Right atrium auricular region (tissue), 2 donors: ENCODE measurements at regions not wholly inside any gene's neighbourhood (a gene's known extent, or its start where the extent isn't known, plus 50 kb on each side); places are given as distances from the start of the nearest gene placed in this dataset.

Experiments used
- DNase-seq: peaks from one replicate; pipeline ENCODE4 v3.0.0-alpha.2; 2019; ENCODE audit warnings: low spot score
- H3K27ac ChIP-seq, 2 donors: fragments of 200-600 bp; sonication (generic); 1 replicate in 1 of 2; 2 replicates in 1 of 2; pipeline ENCODE4 v1.5.1; 2016 to 2019
- H3K27me3 ChIP-seq, 2 donors: fragments of 200-600 bp; sonication (generic); one replicate each; pipeline versions ENCODE4 v1.5.1 to v1.6.0; 2017 to 2019
- H3K36me3 ChIP-seq: fragments of 200-600 bp; sonication (generic); one replicate; pipeline ENCODE4 v1.5.1; 2016
- H3K4me1 ChIP-seq, 2 donors: fragments of 200-600 bp; sonication (generic); one replicate each; pipeline versions ENCODE4 v1.5.1 to v1.6.0; 2017 to 2019
- H3K4me3 ChIP-seq, 2 donors: fragments of 200-600 bp; sonication (generic); 1 replicate in 1 of 2; 2 replicates in 1 of 2; pipeline ENCODE4 v1.5.1; 2017 to 2019; ENCODE audit warnings: mild to moderate bottlenecking in 1 of 2, moderate library complexity in 1 of 2
- H3K9me3 ChIP-seq, 2 donors: fragments of 200-600 bp; sonication (generic); one replicate each; pipeline ENCODE4 v1.5.1; 2019
- TF ChIP-seq, protein P1 (sequence below), 2 donors: fragments of 200-600 bp; sonication (generic); IDR thresholded peaks; one replicate each; pipeline ENCODE4 v1.5.1; 2019; ENCODE audit warnings: antibody characterized with exemption in 2 of 2

DNA sequence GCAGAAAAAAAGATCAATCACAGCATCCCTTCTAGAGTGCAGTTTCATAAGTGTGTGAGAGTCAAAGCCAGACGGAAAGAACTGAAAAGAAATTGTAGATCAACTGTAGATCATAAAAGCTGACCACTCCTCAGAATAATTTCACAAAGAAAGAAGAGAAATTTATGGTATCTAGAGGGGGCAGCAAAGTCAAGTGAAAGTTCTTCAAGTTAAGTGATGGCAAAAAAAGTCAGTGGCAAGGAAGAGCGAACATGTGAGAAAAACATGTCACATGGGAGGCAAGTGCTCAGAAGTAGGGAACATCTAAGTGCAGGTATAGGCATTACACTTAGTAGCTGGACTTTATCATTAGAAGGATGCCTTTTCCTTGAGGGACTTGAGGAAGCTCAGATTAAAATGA lies 245.1 kb upstream of the ISL1 start:
- no peak overlapping the region for H3K27ac ChIP-seq
- H3K4me3 ChIP-seq: no peak overlapping the region
- DNase-seq: no peak
- no peaks in the 10 kb centered on the region for H3K36me3 ChIP-seq
- no peaks in the 10 kb centered on the region for H3K27me3 ChIP-seq
- no peaks in the 10 kb centered on the region for H3K4me1 ChIP-seq
- no peaks in the 10 kb centered on the region for H3K9me3 ChIP-seq
- TF ChIP-seq, protein P1, sequence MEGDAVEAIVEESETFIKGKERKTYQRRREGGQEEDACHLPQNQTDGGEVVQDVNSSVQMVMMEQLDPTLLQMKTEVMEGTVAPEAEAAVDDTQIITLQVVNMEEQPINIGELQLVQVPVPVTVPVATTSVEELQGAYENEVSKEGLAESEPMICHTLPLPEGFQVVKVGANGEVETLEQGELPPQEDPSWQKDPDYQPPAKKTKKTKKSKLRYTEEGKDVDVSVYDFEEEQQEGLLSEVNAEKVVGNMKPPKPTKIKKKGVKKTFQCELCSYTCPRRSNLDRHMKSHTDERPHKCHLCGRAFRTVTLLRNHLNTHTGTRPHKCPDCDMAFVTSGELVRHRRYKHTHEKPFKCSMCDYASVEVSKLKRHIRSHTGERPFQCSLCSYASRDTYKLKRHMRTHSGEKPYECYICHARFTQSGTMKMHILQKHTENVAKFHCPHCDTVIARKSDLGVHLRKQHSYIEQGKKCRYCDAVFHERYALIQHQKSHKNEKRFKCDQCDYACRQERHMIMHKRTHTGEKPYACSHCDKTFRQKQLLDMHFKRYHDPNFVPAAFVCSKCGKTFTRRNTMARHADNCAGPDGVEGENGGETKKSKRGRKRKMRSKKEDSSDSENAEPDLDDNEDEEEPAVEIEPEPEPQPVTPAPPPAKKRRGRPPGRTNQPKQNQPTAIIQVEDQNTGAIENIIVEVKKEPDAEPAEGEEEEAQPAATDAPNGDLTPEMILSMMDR (IDR thresholded peaks at IDR 0.05): no peak

DNA sequence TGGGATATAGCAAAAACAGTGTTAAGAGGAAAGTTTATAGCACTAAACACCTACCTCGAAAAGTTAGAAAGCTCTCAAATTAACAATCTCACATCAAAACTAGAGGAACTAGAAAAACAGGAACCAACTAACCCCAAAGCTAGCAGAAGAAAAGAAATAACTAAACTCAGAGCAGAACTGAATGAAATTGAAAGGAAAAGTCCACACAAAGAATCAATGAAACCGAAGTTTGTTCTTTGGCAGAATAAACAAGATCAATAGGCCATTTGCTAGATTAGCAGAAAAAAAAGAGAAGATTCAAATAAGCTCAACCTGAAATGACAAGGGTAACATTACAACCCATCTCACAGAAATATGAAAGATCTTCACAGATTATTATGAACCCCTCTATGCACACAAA lies 234.8 kb upstream of the ISL1 start:
- no peak overlapping the region for H3K27ac ChIP-seq
- no peaks in the 10 kb centered on the region for H3K27me3 ChIP-seq
- no peak for DNase-seq
- H3K4me3 ChIP-seq: no peak overlapping the region
- TF ChIP-seq, protein P1 (IDR thresholded peaks at IDR 0.05): no peak
- peaks cover 3 to 16% of the 10 kb centered on the region in 2 donors for H3K9me3 ChIP-seq
- H3K4me1 ChIP-seq: no peaks in the 10 kb centered on the region
- H3K36me3 ChIP-seq: no peaks in the 10 kb centered on the region

DNA sequence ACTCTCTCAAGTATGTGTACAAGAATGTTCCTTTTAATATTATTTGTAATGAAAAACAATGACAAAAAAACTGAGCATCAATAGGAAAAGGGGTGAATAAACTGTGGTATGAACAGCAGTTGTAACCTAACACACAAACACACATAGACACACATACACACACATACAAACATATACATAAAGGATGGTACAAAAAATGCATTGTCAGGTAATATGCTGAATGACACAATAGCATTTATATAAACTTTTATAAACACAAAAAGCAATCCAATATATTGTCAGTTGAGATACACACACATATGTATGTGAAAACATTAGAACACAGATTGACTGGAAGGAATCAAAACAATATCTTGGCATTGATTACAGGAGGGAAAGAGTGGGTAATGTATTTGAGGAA lies 227.0 kb upstream of the ISL1 start:
- H3K27me3 ChIP-seq: no peaks in the 10 kb centered on the region
- peaks cover 0 to 10% of the 10 kb centered on the region in 2 donors for H3K9me3 ChIP-seq
- no peak overlapping the region for H3K27ac ChIP-seq
- TF ChIP-seq, protein P1 (IDR thresholded peaks at IDR 0.05): no peak
- no peak overlapping the region for H3K4me3 ChIP-seq
- no peak for DNase-seq
- no peaks in the 10 kb centered on the region for H3K4me1 ChIP-seq
- H3K36me3 ChIP-seq: no peaks in the 10 kb centered on the region

DNA sequence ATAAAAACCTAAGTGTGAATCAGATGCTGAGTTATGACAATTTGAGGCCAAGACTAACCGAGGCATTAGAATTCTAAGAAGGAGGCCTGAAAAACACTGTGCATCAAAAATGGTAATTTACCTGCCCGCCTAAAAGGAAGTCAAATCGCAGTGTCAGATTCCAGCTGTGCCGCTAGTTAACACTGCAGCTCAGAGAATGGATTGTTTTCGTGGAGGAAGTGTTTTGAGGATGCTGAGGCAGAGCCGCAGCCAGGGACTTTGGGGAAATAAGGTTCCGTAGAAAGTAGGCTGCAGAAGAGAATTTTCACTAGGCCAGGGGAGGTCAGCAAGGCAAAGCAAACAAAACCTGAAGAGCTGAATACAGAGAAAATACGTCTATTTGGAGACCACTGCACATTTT lies 226.4 kb upstream of the ISL1 start:
- H3K36me3 ChIP-seq: no peaks in the 10 kb centered on the region
- no peaks in the 10 kb centered on the region for H3K27me3 ChIP-seq
- H3K4me1 ChIP-seq: no peaks in the 10 kb centered on the region
- no peak overlapping the region for H3K27ac ChIP-seq
- TF ChIP-seq, protein P1 (IDR thresholded peaks at IDR 0.05): no peak
- no peak for DNase-seq
- H3K4me3 ChIP-seq: no peak overlapping the region
- peaks cover 0 to 16% of the 10 kb centered on the region in 2 donors for H3K9me3 ChIP-seq

DNA sequence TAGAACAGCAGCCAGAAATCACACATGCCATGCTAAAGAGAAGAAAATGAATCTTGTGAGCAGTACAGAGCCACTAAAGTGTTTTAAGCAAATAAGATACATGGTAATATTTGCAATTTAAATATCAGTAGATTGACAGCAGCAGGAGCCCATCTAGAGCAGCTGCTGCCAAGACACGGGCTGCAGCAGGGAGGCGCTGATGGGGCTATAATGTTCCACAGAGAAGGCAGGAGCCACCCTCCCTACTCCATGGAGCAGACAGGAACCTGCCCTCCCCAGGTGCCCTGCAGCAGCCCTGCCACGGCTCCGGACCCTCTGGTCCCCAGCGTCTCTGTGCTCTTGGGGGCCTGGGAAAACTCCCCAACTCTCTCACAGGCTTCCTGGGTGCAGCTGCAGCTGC lies 224.1 kb upstream of the ISL1 start:
- Histone ChIP-seq H3K4me3 (no peak overlapping the region), H3K4me1 (no peaks in the 10 kb centered on the region), H3K27ac (no peak overlapping the region), H3K27me3 (no peaks in the 10 kb centered on the region), H3K36me3 (no peaks in the 10 kb centered on the region), H3K9me3 (peaks cover 0 to 31% of the 10 kb centered on the region in 2 donors)
- DNase-seq: no peak
- TF ChIP-seq, protein P1 (IDR thresholded peaks at IDR 0.05): no peak

DNA sequence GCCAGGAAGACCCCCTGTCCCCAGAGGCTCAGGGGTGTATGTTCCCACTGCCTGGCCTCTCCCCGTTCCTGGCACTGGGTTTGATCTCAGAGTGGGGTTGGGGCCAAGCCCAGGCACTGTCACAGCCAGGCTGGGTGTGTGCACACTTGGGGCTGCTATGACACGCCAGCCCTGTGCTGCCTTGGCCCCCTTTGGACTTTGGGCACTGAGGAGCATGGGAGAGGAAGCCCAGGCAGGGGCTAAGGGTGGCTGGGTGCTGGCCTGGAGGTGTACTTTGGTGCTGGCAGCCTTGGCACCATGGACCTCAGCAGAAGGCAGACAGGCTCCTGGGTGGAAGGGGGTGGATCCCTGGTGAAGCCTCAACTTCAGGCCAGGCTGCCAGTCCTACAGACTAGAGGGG lies 223.6 kb upstream of the ISL1 start:
- no peaks in the 10 kb centered on the region for H3K4me1 ChIP-seq
- no peaks in the 10 kb centered on the region for H3K27me3 ChIP-seq
- no peak overlapping the region for H3K27ac ChIP-seq
- H3K9me3 ChIP-seq: peaks cover 0 to 31% of the 10 kb centered on the region in 2 donors
- TF ChIP-seq, protein P1 (IDR thresholded peaks at IDR 0.05): no peak
- DNase-seq: no peak
- H3K36me3 ChIP-seq: no peaks in the 10 kb centered on the region
- H3K4me3 ChIP-seq: no peak overlapping the region
